ENCODE measurements at regions not wholly inside any gene's neighbourhood (a gene's known extent, or its start where the extent isn't known, plus 50 kb on each side); places are given as distances from the start of the nearest gene placed in this dataset.

- no peak for TF ChIP-seq CTCF (IDR thresholded peaks at IDR 0.05)
- TF ChIP-seq POLR2AphosphoS5 (IDR thresholded peaks at IDR 0.05) = no peak
- no peak for TF ChIP-seq EP300 (IDR thresholded peaks at IDR 0.05)
These were observed 109.8 kb upstream of the NFE2L3 start for GRCh38 chr7:26042237-26042636.

Measured in gastroesophageal sphincter (tissue), 3 donors.